ENCODE measurements at regions not wholly inside any gene's neighbourhood (a gene's known extent, or its start where the extent isn't known, plus 50 kb on each side); places are given as distances from the start of the nearest gene placed in this dataset.

GRCh38 chr15:87597346-87598052 is 659.0 kb downstream of the NTRK3 start:
- Histone ChIP-seq H3K27me3 (replicated peaks; ENCODE audit: insufficient read depth, low read depth, low read length, poor library complexity) (no peaks in the 10 kb centered on the region), H3K27ac (ENCODE audit: low read depth, low read length, poor library complexity, severe bottlenecking) (no peak overlapping the region), H3K36me3 (ENCODE audit: insufficient read depth, low read length, poor library complexity, severe bottlenecking) (no peaks in the 10 kb centered on the region), H3K9me3 (ENCODE audit: low read depth, low read length, poor library complexity, severe bottlenecking) (no peaks in the 10 kb centered on the region), H3K4me3 (ENCODE audit: low read depth, low read length, poor library complexity, severe bottlenecking) (no peak overlapping the region), H3K4me1 (ENCODE audit: insufficient read depth, low read length, poor library complexity, severe bottlenecking) (no peaks in the 10 kb centered on the region)
- intact Hi-C loops (cut with micrococcal nuclease; ENCODE audit: unreplicated experiment): no loop called here
- no peak for DNase-seq (ENCODE audit: low spot score)
- CTCF ChIA-PET: no interaction called here
- TF ChIP-seq EZH2 (IDR thresholded peaks at IDR 0.05; ENCODE audit: borderline replicate concordance, low read depth, low read length, poor library complexity, severe bottlenecking) (no peak), CTCF (conservative IDR thresholded peaks at IDR 0.05; ENCODE audit: low read depth, low read length) (no peak)
- no TSS peak for BruUV-seq (replicated peaks)
- POLR2A ChIA-PET (ENCODE audit: low non-redundant PET): no interaction called here

GRCh38 chr15:87591582-87591981 is 665.0 kb downstream of the NTRK3 start:
- Histone ChIP-seq H3K36me3 (ENCODE audit: insufficient read depth, low read length, poor library complexity, severe bottlenecking) (no peaks in the 10 kb centered on the region), H3K4me1 (ENCODE audit: insufficient read depth, low read length, poor library complexity, severe bottlenecking) (no peaks in the 10 kb centered on the region), H3K9me3 (ENCODE audit: low read depth, low read length, poor library complexity, severe bottlenecking) (peaks cover 3% of the 10 kb centered on the region), H3K4me3 (ENCODE audit: low read depth, low read length, poor library complexity, severe bottlenecking) (no peak overlapping the region), H3K27me3 (replicated peaks; ENCODE audit: insufficient read depth, low read depth, low read length, poor library complexity) (no peaks in the 10 kb centered on the region), H3K27ac (ENCODE audit: low read depth, low read length, poor library complexity, severe bottlenecking) (no peak overlapping the region)
- intact Hi-C loops (cut with micrococcal nuclease; ENCODE audit: unreplicated experiment): no loop called here
- ChIA-PET CTCF (no interaction called here), POLR2A (ENCODE audit: low non-redundant PET) (no interaction called here)
- DNase-seq (ENCODE audit: low spot score): no peak
- TF ChIP-seq CTCF (conservative IDR thresholded peaks at IDR 0.05; ENCODE audit: low read depth, low read length) (no peak), EZH2 (IDR thresholded peaks at IDR 0.05; ENCODE audit: borderline replicate concordance, low read depth, low read length, poor library complexity, severe bottlenecking) (no peak)
- BruUV-seq (replicated peaks): no TSS peak

- H3K4me3 ChIP-seq (ENCODE audit: low read depth, low read length, poor library complexity, severe bottlenecking): no peak overlapping the region
- H3K36me3 ChIP-seq (ENCODE audit: insufficient read depth, low read length, poor library complexity, severe bottlenecking): no peaks in the 10 kb centered on the region
- ChIA-PET POLR2A (ENCODE audit: low non-redundant PET) (no interaction called here), CTCF (no interaction called here)
- BruUV-seq (replicated peaks): no TSS peak
- peaks cover 3% of the 10 kb centered on the region for H3K9me3 ChIP-seq (ENCODE audit: low read depth, low read length, poor library complexity, severe bottlenecking)
- no peaks in the 10 kb centered on the region for H3K27me3 ChIP-seq (replicated peaks; ENCODE audit: insufficient read depth, low read depth, low read length, poor library complexity)
- DNase-seq (ENCODE audit: low spot score): no peak
- no peaks in the 10 kb centered on the region for H3K4me1 ChIP-seq (ENCODE audit: insufficient read depth, low read length, poor library complexity, severe bottlenecking)
- intact Hi-C loops (cut with micrococcal nuclease; ENCODE audit: unreplicated experiment): no loop called here
- TF ChIP-seq CTCF (conservative IDR thresholded peaks at IDR 0.05; ENCODE audit: low read depth, low read length) (no peak), EZH2 (IDR thresholded peaks at IDR 0.05; ENCODE audit: borderline replicate concordance, low read depth, low read length, poor library complexity, severe bottlenecking) (no peak)
- H3K27ac ChIP-seq (ENCODE audit: low read depth, low read length, poor library complexity, severe bottlenecking): no peak overlapping the region
Observed at GRCh38 chr15:87591042-87591441, 665.5 kb downstream of the NTRK3 start.

All from A673 (cell line).